Iris pigment epithelial cell (primary cell): ENCODE measurements at regions not wholly inside any gene's neighbourhood (a gene's known extent, or its start where the extent isn't known, plus 50 kb on each side); places are given as distances from the start of the nearest gene placed in this dataset.
"Not testable (repeated sequence)": the region's sequence is repeated elsewhere in the genome, so short reads cannot be mapped to it uniquely, and the experiment has no call there.

Source experiments
- DNase-seq: peaks from one replicate; pipeline ENCODE4 v3.0.0-alpha.2; 2011; ENCODE audit warnings: low read depth

DNA sequence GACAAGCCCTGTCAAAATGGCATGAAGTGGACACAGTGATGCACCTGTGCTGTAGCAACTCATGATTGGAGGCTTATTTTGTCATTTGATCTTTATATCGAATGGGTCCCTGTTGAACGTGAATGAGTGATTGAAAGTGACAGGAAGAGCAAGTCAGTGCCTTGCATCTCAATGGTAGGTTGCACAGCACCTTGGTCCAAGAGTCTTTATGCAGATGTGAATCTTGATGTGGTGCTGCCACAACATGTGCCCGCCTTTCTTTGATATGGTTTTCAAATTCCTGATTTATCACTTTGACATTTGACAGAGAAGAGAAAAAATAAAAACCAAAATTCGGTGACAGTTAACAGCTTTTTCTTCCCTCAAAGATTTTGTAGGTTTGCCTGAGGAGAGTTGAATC, 1182.4 kb downstream of the DNAJB9 start:
- no peak for DNase-seq

GRCh38 chr7:109757713-109758112, 1188.0 kb downstream of the DNAJB9 start:
- no peak for DNase-seq

GRCh38 chr7:109763611-109764010, 1193.9 kb downstream of the DNAJB9 start:
- no peak for DNase-seq

GRCh38 chr7:109772161-109772560, 1202.5 kb downstream of the DNAJB9 start:
- DNase-seq, result no peak

DNA sequence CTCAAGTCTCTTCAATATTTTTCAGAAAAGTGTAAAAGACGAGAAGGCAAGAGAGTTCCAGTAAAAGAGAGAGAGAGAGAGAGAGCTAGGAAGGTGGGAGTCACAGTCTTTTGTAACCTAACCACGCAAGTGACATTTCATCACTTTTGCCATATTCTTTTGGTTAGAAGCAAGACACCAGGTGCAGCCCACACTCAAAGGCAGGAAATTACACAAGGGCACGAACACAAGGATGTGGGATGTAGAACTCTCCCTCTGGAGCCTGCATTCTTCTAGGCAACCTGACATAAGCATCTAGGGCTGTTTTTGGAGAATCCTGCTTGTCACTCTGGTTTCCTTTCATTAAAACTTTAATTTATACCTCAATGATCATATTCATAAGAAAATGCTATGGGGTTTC, 1213.1 kb downstream of the DNAJB9 start:
- DNase-seq, result no peak

DNA sequence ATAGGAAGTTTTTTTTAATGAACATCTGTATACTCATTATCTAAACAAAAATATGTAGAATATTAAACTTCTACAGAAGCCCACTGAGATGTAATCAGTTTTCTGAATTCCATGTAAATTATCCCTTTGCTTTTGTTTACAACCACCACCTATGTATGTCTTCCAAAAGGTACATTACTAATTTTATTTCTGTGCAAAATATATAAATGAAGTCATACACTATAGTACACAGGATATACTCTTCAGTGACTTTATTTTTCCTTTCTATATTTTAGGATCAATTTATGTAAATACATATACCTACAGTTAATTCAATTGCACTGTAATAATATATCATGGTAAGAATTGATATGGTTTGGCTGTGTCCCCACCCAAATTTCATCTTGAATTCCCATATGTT, 1236.9 kb downstream of the DNAJB9 start:
- no peak for DNase-seq

DNA sequence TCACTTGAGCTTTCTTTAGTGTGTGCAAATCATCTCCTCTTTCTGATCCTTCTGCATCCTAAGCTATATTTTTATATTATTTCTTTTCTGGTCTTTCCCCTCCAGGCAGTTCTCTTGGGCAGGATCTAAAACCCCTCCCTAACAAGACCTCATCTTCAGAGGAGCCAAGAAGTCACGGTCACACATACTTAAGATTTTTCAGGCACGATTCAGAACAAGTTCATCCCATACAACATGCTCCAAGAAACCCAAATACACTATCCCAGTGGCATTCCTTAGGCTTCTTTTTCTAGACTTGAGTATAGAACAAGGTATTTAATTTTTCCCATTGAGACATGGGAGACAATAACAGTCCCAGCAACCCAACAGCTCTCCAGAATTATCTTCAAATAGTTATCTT, 1251.5 kb downstream of the DNAJB9 start:
- no peak for DNase-seq

DNA sequence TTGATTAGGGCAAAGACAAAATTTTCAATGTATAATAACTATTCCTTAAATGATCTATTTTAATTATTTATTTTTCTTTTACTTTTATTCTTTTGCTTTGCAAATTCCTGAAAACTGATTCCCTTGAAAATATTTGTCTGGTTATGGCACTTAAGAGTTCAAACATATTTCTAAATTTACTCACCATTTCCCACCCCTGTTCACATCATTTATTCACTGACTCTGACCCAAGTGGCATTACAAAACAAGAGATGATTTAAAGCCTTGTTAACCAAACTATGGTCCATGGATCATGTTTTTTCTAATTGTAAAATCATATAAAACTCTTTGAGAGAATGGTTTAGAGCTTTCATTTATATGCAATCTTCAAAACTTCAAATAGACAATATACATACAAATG, 1256.1 kb upstream of the LRRN3 start:
- DNase-seq, result no peak

GRCh38 chr7:109835577-109835976, 1255.3 kb upstream of the LRRN3 start:
- no peak for DNase-seq

DNA sequence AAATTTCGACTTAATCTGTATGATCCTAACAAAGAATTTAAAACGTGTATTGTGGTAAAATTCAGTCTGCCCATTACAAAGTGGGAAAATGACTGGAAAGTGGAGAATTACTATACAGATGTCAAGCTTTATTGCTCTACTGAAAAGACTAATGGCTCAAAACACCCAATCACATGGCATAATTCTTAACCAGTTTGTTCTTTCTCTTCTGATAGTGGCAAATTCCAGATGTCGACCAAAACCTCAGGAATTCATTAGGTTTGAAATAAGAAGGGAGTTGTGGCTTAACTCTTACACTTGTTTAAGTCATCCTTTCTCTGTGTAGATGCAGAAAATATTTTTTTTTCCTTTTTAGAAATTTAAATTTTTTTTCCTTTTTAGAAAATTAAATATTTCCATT, 1254.9 kb upstream of the LRRN3 start:
- no peak for DNase-seq

GRCh38 chr7:109842386-109842785, 1248.5 kb upstream of the LRRN3 start:
- DNase-seq, result no peak

- peak; percentile 1 for DNase-seq
Observed at GRCh38 chr7:109844362-109844761, 1246.6 kb upstream of the LRRN3 start.

GRCh38 chr7:109864230-109864629, 1226.7 kb upstream of the LRRN3 start:
- no peak for DNase-seq

DNA sequence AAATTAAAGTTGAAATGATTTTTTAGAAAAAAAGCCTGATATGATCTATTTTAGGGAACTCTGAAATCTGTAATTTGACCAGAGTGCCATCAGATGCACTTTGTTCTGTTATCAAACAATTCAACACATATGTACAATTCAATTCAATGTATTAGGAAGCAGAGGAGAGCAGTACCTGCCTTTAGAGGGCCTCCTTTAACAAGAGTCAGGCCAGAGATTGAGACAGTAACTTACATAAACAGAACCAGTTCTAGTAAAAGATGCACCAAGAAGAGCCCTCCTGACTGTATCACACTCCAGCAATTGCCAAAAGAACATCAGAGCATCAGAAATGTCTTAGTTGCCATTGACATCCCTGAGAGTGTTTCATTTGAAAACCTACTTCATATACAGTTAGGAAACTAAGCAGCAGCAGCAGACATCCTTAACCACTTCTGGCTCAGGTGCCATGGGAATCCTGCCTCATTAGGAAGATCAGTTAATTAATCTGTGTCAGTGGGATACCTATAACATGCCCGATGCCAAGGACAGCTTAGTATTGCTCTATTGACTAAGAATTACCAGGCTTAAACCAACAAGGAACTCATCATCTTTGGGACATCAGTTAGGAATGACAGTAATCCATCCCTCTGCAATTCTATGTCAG, 1222.6 kb upstream of the LRRN3 start:
- DNase-seq, result no peak

DNA sequence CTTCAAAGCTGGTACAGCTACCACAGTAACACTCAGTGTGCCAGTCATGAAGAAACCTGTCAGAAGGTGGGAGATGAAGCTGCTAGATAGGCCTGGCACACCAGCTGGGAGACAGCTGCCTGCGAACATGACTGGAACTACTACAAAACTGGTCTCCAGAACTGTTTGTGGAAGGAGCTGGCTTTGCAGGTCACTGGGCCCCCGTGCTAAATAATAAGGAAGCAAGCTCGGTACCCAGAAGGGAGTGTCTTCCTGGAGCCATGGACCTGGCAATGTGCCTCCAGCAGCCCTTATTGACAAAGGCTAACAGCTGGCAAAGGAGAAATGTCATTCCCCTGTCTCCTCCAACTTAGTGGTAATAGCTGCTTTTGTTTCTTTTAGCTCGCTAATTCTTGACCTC, 1217.6 kb upstream of the LRRN3 start:
- no peak for DNase-seq

DNA sequence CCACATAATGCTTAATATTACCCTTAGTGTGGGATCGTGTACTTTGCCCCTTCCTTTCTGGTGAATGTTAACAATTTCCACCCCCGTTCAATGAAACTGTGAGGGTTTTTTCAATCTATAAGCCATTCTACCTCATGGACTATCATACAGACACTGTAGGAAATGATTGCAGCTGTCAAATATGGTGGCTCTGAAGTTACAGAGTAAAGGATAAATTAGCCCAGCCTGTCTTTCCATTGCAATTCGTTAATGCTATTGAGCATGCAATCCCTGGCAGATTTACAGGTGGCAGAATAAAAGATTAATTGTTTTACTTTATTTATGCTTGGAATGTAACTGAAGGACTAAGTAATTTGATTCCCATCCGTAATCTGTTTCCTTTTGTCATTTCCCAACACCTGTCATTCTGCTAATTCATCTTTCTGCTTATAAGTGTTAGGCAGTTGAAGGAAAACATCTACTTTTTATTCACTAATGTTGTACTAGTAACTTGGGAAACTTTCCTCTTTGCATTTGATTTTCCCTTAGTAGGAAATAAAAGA, 1211.6 kb upstream of the LRRN3 start:
- DNase-seq, result no peak

GRCh38 chr7:109890622-109891021, 1200.3 kb upstream of the LRRN3 start:
- no peak for DNase-seq

DNA sequence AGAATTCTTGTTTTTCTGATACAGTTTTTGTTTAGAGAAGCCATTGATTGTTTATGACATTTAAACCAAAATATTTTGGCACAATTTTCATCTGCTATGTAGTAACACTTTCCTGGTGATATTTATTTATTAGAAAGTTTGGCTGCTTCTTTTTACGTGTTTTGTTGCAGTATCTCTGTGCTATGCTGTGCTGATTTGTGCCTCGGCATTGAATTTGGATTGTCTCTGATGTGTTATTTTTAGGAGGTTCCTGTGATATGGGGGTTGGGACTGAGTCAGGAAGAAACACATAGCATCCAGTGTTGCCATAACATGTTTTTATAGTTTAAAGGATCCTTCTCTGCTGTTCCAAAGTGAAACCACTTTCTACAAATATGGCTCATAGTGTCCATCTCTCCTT, 1197.7 kb upstream of the LRRN3 start:
- no peak for DNase-seq

DNA sequence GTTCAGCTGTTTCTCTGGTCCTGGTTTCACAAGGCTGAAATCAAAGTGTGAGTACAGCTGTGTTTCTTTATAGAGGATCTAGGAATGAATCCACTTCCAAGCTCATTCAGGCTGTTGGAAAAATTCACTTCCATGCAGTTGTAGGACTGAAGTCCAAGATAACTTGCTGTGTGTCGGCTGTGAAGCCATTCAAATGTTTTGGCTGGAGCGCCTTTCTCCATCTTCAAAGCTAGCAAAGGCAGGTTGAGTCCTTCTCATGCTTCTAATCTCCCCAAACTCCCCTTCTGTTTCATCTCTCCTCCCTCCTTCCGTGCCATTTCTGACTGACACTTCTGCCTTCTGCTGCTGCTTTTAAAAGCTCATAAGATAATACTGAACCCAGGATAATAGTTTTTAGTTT, 1195.4 kb upstream of the LRRN3 start:
- DNase-seq, result no peak

DNA sequence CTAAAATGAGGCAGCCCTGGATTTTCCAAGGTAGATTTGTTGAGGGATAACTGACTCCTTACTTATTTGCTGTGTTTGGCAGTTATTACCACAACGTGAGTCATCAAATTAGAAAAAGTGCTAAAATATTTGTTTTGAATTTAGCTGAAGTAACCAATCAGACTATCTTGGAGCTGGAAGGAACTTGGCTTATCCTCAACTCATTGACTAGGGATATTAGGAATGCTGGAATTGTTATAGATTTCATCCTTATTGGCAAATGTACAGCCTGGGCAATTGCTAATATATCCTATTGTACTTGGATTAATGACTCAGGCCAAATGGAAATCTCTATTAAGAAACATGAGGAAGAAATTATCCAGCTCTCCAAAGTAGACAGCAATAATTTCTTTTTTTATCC, 1189.0 kb upstream of the LRRN3 start:
- peak; percentile 1 for DNase-seq

DNA sequence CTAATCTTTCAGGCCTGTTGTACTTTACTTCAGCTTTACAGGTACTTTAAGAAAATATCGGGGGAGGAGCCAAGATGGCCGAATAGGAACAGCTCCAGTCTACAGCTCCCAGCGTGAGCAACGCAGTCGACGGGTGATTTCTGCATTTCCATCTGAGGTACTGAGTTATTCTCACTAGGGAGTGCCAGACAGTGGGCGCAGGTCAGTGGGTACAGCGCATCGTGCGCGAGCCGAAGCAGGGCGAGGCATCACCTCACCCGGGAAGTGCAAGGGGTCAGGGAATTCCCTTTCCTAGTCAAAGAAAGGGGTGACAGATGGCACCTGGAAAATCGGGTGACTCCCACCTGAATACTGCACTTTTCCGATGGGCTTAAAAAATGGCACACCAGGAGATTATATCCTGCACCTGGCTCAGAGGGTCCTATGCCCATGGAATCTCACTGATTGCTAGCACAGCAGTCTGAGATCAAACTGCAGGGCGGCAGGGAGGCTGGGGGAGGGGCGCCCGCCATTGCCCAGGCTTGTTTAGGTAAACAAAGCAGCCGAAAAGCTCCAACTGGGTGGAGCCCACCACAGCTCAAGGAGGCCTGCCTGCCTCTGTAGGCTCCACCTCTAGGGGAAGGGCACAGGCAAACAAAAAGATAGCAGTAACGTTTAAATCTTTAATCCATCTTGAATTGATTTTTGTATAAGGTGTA, 1185.4 kb upstream of the LRRN3 start:
- not testable (repeated sequence) for DNase-seq

DNA sequence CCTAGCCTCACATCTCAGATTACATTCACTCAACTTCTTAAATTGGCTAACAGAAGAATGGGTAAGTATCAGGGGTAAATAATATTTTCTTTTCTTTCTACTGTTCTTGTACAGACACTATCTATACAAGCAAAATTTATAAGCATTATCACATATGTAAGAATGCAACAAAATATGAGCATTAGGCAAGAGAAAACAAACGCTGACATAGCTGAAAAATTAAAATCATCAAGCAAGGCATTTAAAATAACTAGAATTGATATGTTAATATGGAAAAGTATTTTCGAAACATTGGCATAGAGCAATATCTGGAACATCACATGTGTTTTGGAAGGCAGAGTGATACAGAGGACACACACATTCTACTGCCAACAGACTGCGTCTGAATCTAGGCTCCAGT, 1175.3 kb upstream of the LRRN3 start:
- DNase-seq, result no peak

DNA sequence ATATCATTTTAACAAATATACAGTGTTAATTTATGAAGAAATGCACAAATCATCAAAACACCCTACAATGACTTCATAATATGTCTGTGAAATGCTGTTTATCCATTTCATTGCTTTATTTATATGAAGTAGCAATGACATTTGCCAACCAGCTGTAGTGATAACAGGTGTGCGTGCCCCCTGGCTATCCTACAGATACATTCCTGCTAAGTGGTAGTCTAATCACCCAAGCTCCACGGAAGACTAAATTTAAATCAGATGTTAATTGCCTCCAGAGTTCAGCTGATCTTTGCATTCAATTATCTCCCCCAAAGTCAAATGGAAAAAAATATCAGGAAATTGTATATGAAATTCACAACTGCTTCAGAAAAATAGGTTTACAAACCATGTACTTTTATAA, 1164.2 kb upstream of the LRRN3 start:
- DNase-seq, result no peak

DNA sequence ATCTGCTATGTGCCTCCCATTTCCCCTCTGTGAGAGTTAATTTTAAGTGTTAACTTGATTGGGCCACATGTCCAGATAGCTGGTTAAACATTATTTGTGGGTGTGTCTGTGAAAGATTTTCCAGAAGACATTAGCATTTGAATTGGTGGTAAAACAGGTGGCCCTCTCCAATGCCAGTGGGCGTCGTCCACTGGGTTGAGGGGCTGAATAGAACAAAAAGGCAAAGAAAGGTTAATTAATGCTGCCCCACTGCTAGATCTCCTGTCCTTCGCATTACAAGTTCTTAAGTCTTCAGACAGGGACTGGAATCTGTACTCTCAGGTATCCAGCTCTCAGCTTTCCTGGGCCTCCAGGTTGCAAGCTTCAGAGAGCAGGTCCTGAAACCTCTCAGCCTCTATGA, 1160.9 kb upstream of the LRRN3 start:
- no peak for DNase-seq
